PFSK-1 (cell line): ENCODE measurements at regions not wholly inside any gene's neighbourhood (a gene's known extent, or its start where the extent isn't known, plus 50 kb on each side); places are given as distances from the start of the nearest gene placed in this dataset.

Experiments
- FOXP2 ChIP-seq: optimal IDR thresholded peaks from 2 replicates; pipeline ENCODE3; 2011; ENCODE audit warnings: borderline replicate concordance, control low read depth, inconsistent platforms; ENCODE audit not compliant: insufficient read depth; ENCODE audit errors: extremely low read length, extremely low read depth
- POLR2AphosphoS5 ChIP-seq: IDR thresholded peaks from 2 replicates; pipeline ENCODE4 v1.6.1; 2012; ENCODE audit warnings: low read depth, mild to moderate bottlenecking, control low read depth, low read length, moderate library complexity
- SIN3A ChIP-seq: IDR thresholded peaks from 2 replicates; pipeline ENCODE4 v1.6.1; 2012; ENCODE audit warnings: mild to moderate bottlenecking, low read length, moderate library complexity, borderline replicate concordance; ENCODE audit not compliant: insufficient read depth
- TAF1 ChIP-seq: IDR thresholded peaks from 2 replicates; pipeline ENCODE4 v1.6.1; 2012; ENCODE audit warnings: low read length, control low read depth, borderline replicate concordance; ENCODE audit not compliant: insufficient read depth
- TF ChIP-seq, protein P1 (sequence below), 2 experiments: IDR thresholded peaks; 2 replicates each; pipeline versions ENCODE4 v1.6.1 to v1.8.0; 2011 to 2012; ENCODE audit warnings: low read depth in 2 of 2, low read length in 2 of 2, control low read depth in 1 of 2, inconsistent platforms in 1 of 2, mild to moderate bottlenecking in 1 of 2, moderate library complexity in 1 of 2; ENCODE audit not compliant: insufficient read depth in 1 of 2

DNA sequence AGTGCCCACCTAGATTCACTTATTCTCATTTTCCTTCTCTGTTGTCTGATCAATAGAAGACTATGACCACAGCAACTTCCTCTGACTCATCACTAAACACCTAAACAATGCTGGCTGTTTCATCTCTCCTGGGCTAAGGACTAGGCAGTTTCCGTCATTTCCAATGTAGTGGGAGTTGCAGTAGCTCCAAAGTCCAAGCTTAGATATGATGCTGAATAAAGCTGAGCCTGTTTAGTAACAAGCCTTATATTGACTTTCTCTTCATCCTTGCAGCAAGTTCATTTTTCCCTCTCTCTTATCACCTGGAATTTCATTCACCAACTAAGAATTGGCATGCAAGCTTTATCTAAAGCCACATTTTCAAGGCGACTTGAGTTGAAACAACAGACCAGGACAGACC is 53.5 kb upstream of the PCDH9 start:
- TF ChIP-seq, protein P1, sequence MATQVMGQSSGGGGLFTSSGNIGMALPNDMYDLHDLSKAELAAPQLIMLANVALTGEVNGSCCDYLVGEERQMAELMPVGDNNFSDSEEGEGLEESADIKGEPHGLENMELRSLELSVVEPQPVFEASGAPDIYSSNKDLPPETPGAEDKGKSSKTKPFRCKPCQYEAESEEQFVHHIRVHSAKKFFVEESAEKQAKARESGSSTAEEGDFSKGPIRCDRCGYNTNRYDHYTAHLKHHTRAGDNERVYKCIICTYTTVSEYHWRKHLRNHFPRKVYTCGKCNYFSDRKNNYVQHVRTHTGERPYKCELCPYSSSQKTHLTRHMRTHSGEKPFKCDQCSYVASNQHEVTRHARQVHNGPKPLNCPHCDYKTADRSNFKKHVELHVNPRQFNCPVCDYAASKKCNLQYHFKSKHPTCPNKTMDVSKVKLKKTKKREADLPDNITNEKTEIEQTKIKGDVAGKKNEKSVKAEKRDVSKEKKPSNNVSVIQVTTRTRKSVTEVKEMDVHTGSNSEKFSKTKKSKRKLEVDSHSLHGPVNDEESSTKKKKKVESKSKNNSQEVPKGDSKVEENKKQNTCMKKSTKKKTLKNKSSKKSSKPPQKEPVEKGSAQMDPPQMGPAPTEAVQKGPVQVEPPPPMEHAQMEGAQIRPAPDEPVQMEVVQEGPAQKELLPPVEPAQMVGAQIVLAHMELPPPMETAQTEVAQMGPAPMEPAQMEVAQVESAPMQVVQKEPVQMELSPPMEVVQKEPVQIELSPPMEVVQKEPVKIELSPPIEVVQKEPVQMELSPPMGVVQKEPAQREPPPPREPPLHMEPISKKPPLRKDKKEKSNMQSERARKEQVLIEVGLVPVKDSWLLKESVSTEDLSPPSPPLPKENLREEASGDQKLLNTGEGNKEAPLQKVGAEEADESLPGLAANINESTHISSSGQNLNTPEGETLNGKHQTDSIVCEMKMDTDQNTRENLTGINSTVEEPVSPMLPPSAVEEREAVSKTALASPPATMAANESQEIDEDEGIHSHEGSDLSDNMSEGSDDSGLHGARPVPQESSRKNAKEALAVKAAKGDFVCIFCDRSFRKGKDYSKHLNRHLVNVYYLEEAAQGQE (IDR thresholded peaks at IDR 0.05; ENCODE audit: insufficient read depth in 1 of 2, low read depth in 2 of 2, low read length in 2 of 2) = no peak
- no peak for TF ChIP-seq POLR2AphosphoS5
- no peak for TF ChIP-seq SIN3A
- TF ChIP-seq TAF1 = no peak
- no peak for TF ChIP-seq FOXP2

DNA sequence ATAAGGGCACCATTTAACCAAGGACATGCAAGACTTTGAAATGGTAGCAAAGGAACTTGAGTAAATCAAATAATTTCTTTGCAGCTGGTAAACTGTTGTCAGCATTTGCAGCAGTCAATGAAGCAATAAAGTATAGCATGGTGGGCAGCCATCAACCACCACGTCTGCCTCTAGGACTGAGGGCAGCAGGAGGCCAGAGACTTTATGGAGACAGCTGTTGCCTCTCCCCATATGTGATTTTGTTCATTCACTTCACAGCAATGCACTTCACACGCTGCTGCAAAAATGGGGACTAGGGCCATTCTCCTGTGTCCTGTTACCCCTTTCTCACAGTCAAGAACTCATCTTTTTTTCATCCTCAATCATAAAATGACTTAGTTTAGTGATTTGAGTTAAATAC is 51.3 kb upstream of the PCDH9 start:
- TF ChIP-seq TAF1 (no peak), POLR2AphosphoS5 (no peak), SIN3A (no peak), FOXP2 (no peak)
- TF ChIP-seq, protein P1 (IDR thresholded peaks at IDR 0.05; ENCODE audit: insufficient read depth in 1 of 2, low read depth in 2 of 2, low read length in 2 of 2) = no peak
